D721Med (cell line): ENCODE measurements at regions not wholly inside any gene's neighbourhood (a gene's known extent, or its start where the extent isn't known, plus 50 kb on each side); places are given as distances from the start of the nearest gene placed in this dataset.

Experiments
- DNase-seq: peaks from one replicate; pipeline ENCODE4 v3.0.0; 2011; ENCODE audit warnings: low spot score; ENCODE audit not compliant: insufficient read length
- FAIRE-seq: peaks from 2 replicates; lab custom pipeline; 2011; peaks lifted over from hg19 to GRCh38; lab: Jason Lieb, UNC
- CTCF ChIP-seq: IDR thresholded peaks from 2 replicates; pipeline ENCODE4 v1.5.1; 2012; ENCODE audit warnings: mild to moderate bottlenecking, control low read depth; ENCODE audit not compliant: insufficient read depth; ENCODE audit errors: missing control alignments

- TF ChIP-seq CTCF: no peak
- no peak for FAIRE-seq
- no peak for DNase-seq
Measured at GRCh38 chrX:4110964-4111363, 397.5 kb upstream of the PRKX start.

- no peak for FAIRE-seq
- TF ChIP-seq CTCF: no peak
- no peak for DNase-seq
Measured at GRCh38 chrX:4094926-4095325, 381.5 kb upstream of the PRKX start.

GRCh38 chrX:4091046-4091760 is 377.8 kb upstream of the PRKX start:
- FAIRE-seq (no peak), DNase-seq (no peak)

GRCh38 chrX:4059893-4060292 is 346.4 kb upstream of the PRKX start:
- TF ChIP-seq CTCF: no peak
- FAIRE-seq (no peak), DNase-seq (no peak)

More at GRCh38 chrX:4091046-4091760, 377.8 kb upstream of the PRKX start:
- no peak for TF ChIP-seq CTCF

- TF ChIP-seq CTCF: no peak
- DNase-seq (no peak), FAIRE-seq (no peak)
Measured at GRCh38 chrX:4043951-4044350, 330.5 kb upstream of the PRKX start.

GRCh38 chrX:4035874-4036273 is 322.4 kb upstream of the PRKX start:
- no peak for TF ChIP-seq CTCF
- FAIRE-seq: no peak
- DNase-seq: no peak

GRCh38 chrX:4028151-4028550 is 314.7 kb upstream of the PRKX start:
- no peak for TF ChIP-seq CTCF
- no peak for FAIRE-seq
- no peak for DNase-seq
